ENCODE measurements at regions not wholly inside any gene's neighbourhood (a gene's known extent, or its start where the extent isn't known, plus 50 kb on each side); places are given as distances from the start of the nearest gene placed in this dataset.

- TF ChIP-seq, protein P1, sequence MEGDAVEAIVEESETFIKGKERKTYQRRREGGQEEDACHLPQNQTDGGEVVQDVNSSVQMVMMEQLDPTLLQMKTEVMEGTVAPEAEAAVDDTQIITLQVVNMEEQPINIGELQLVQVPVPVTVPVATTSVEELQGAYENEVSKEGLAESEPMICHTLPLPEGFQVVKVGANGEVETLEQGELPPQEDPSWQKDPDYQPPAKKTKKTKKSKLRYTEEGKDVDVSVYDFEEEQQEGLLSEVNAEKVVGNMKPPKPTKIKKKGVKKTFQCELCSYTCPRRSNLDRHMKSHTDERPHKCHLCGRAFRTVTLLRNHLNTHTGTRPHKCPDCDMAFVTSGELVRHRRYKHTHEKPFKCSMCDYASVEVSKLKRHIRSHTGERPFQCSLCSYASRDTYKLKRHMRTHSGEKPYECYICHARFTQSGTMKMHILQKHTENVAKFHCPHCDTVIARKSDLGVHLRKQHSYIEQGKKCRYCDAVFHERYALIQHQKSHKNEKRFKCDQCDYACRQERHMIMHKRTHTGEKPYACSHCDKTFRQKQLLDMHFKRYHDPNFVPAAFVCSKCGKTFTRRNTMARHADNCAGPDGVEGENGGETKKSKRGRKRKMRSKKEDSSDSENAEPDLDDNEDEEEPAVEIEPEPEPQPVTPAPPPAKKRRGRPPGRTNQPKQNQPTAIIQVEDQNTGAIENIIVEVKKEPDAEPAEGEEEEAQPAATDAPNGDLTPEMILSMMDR (IDR thresholded peaks at IDR 0.05; ENCODE audit: low read depth, low read length): no peak
- H3K9me3 ChIP-seq (ENCODE audit: low read depth): no peaks in the 10 kb centered on the region
These were observed 98.9 kb downstream of the TBXT start for GRCh38 chr6:166068768-166069167.

GRCh38 chr6:166058064-166058739, 109.4 kb downstream of the TBXT start:
- TF ChIP-seq, protein P1 (IDR thresholded peaks at IDR 0.05; ENCODE audit: low read depth, low read length): no peak
- no peaks in the 10 kb centered on the region for H3K4me1 ChIP-seq (ENCODE audit: low read depth)
- DNase-seq (ENCODE audit: low read depth in 1 of 2, low spot score in 1 of 2): peak; percentile 35 to 86
- H3K4me3 ChIP-seq: no peak overlapping the region
- H3K9me3 ChIP-seq (ENCODE audit: low read depth): no peaks in the 10 kb centered on the region
- no peaks in the 10 kb centered on the region for H3K36me3 ChIP-seq
- no peaks in the 10 kb centered on the region for H3K27me3 ChIP-seq
- H3K27ac ChIP-seq: no peak overlapping the region

More at GRCh38 chr6:166068768-166069167, 98.9 kb downstream of the TBXT start:
- no peak for DNase-seq (ENCODE audit: low read depth in 1 of 2, low spot score in 1 of 2)
- H3K4me3 ChIP-seq: no peak overlapping the region
- no peaks in the 10 kb centered on the region for H3K4me1 ChIP-seq (ENCODE audit: low read depth)
- H3K36me3 ChIP-seq: no peaks in the 10 kb centered on the region
- H3K27me3 ChIP-seq: no peaks in the 10 kb centered on the region
- no peak overlapping the region for H3K27ac ChIP-seq

GRCh38 chr6:166057431-166057830, 110.2 kb downstream of the TBXT start:
- peak in 1 of 2 donors; percentile 48 for DNase-seq (ENCODE audit: low read depth in 1 of 2, low spot score in 1 of 2)
- no peak overlapping the region for H3K27ac ChIP-seq

GRCh38 chr6:166056637-166057036, 111.0 kb downstream of the TBXT start:
- Histone ChIP-seq H3K4me1 (ENCODE audit: low read depth) (no peaks in the 10 kb centered on the region), H3K4me3 (no peak overlapping the region), H3K27ac (no peak overlapping the region), H3K36me3 (no peaks in the 10 kb centered on the region), H3K27me3 (no peaks in the 10 kb centered on the region), H3K9me3 (ENCODE audit: low read depth) (no peaks in the 10 kb centered on the region)
- peak in 1 of 2 donors; percentile 96 for DNase-seq (ENCODE audit: low read depth in 1 of 2, low spot score in 1 of 2)
- TF ChIP-seq, protein P1 (IDR thresholded peaks at IDR 0.05; ENCODE audit: low read depth, low read length): no peak

More at GRCh38 chr6:166057431-166057830, 110.2 kb downstream of the TBXT start:
- Histone ChIP-seq H3K4me1 (ENCODE audit: low read depth) (no peaks in the 10 kb centered on the region), H3K36me3 (no peaks in the 10 kb centered on the region), H3K27me3 (no peaks in the 10 kb centered on the region), H3K9me3 (ENCODE audit: low read depth) (no peaks in the 10 kb centered on the region), H3K4me3 (no peak overlapping the region)
- TF ChIP-seq, protein P1 (IDR thresholded peaks at IDR 0.05; ENCODE audit: low read depth, low read length): no peak

GRCh38 chr6:166055801-166056200, 111.8 kb downstream of the TBXT start:
- H3K4me3 ChIP-seq: no peak overlapping the region
- DNase-seq (ENCODE audit: low read depth in 1 of 2, low spot score in 1 of 2): no peak
- TF ChIP-seq, protein P1 (IDR thresholded peaks at IDR 0.05; ENCODE audit: low read depth, low read length): no peak
- no peaks in the 10 kb centered on the region for H3K4me1 ChIP-seq (ENCODE audit: low read depth)
- no peaks in the 10 kb centered on the region for H3K27me3 ChIP-seq
- no peak overlapping the region for H3K27ac ChIP-seq
- H3K9me3 ChIP-seq (ENCODE audit: low read depth): no peaks in the 10 kb centered on the region
- no peaks in the 10 kb centered on the region for H3K36me3 ChIP-seq
